ENCODE measurements at regions not wholly inside any gene's neighbourhood (a gene's known extent, or its start where the extent isn't known, plus 50 kb on each side); places are given as distances from the start of the nearest gene placed in this dataset.

- TF ChIP-seq CTCF (conservative IDR thresholded peaks at IDR 0.05 in 1 of 2, IDR thresholded peaks at IDR 0.05 in 1 of 2; ENCODE audit: low read depth in 1 of 2, low read length in 2 of 2) = no peak
- TF ChIP-seq EZH2 (IDR thresholded peaks at IDR 0.05; ENCODE audit: low read length, missing control alignments) = no peak
Measured at GRCh38 chr11:41533761-41534160, 74.3 kb upstream of the LRRC4C start.
